Dedifferentiated amniotic fluid mesenchymal stem cell (primary cell): ENCODE measurements at regions not wholly inside any gene's neighbourhood (a gene's known extent, or its start where the extent isn't known, plus 50 kb on each side); places are given as distances from the start of the nearest gene placed in this dataset.

ENCODE experiments used
- DNase-seq: peaks from one replicate; pipeline ENCODE4 v3.0.0-alpha.2; 2016; ENCODE audit errors: extremely low spot score

- no peak for DNase-seq
Measured at GRCh38 chr3:181660337-181660736, 51.4 kb upstream of the SOX2 start.

DNA sequence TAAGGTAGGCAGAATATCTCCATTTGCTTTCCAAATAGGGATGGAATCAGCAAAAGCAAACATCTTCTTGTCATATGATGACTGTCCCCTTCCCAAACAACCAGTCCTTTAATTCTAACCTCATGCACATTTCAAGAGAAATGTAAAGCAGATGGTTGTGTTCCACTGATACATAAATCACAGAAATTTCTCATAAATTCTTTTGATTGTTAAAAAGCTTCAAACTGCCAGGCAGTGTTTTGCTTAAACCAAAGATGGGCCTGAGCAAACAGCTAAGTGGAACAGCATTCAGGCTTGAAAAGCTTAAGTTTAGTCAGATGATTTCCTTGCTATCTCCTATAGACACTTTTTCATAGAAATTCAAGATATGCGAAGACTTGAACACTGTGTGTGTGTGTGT, 74.3 kb upstream of the SOX2 start:
- no peak for DNase-seq

- no peak for DNase-seq
Measured at GRCh38 chr3:181637056-181637455, 74.7 kb upstream of the SOX2 start.

- DNase-seq: no peak
Measured at GRCh38 chr3:181635141-181635540, 76.6 kb upstream of the SOX2 start.

- no peak for DNase-seq
Measured at GRCh38 chr3:181633556-181633955, 78.2 kb upstream of the SOX2 start.

- no peak for DNase-seq
Measured at GRCh38 chr3:181631901-181632300, 79.8 kb upstream of the SOX2 start.

GRCh38 chr3:181630853-181631252, 80.9 kb upstream of the SOX2 start:
- DNase-seq: no peak

GRCh38 chr3:181629711-181630110, 82.0 kb upstream of the SOX2 start:
- no peak for DNase-seq

GRCh38 chr3:181629029-181629428, 82.7 kb upstream of the SOX2 start:
- no peak for DNase-seq

DNA sequence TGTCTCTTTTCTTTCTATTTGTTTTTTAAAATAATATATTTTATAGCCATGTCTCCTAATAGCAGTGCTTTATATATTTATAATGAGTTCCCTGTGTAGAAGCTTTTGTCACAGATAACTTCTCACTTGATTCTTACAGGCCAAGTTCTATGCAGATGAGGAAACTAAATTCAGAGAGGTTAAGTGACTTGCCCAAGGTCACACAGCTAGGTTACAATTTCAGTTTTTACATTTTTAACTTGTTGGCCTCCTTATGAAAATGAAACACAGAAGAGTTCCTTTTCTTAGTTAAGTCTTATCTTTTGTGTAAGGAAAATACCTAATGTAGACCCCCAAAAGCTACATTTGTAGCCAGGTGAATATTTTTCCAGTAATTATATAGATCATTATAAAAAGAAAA, 83.3 kb upstream of the SOX2 start:
- no peak for DNase-seq

DNA sequence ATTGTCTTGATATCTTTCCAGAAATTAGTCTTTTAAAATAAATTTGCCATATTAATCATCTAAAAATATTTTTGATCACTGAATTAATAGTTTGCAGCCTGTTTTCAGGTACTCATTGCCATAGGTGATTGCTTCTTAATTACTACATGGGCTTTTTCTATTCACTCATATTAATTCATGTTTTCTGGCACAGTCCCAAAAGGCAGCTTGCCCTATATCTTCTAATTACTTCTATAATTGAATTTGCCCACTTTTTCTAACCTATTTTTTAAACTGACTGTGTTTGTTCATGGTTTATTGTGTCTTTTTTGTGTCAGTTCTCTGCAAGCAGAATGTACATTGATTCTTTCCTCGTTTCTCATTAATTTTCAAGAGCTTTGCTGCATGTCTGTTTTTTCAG, 85.7 kb upstream of the SOX2 start:
- DNase-seq: no peak

- DNase-seq: no peak
Measured at GRCh38 chr3:181623924-181624694, 87.6 kb upstream of the SOX2 start.

GRCh38 chr3:181622365-181622764, 89.4 kb upstream of the SOX2 start:
- DNase-seq: no peak

DNA sequence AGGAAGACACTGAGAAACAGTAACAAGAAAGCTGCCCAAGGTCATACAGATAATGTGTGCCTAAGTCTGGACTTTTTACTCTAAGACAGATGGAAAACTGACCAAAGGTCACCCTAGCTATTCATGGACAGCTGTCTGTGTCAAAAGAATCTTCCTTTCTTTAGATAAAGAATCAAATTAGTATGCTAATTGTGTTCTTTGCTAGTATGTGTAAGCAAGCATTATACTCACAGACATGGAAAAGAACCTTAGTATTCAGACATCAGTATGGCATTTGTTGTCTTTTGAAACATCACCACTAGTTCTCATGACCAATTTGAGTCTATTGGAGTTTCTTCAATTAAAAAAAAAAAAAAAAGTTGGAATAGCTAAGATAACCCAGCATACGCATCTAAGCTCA, 91.8 kb upstream of the SOX2 start:
- no peak for DNase-seq

- no peak for DNase-seq
Measured at GRCh38 chr3:181618260-181618659, 93.5 kb upstream of the SOX2 start.

DNA sequence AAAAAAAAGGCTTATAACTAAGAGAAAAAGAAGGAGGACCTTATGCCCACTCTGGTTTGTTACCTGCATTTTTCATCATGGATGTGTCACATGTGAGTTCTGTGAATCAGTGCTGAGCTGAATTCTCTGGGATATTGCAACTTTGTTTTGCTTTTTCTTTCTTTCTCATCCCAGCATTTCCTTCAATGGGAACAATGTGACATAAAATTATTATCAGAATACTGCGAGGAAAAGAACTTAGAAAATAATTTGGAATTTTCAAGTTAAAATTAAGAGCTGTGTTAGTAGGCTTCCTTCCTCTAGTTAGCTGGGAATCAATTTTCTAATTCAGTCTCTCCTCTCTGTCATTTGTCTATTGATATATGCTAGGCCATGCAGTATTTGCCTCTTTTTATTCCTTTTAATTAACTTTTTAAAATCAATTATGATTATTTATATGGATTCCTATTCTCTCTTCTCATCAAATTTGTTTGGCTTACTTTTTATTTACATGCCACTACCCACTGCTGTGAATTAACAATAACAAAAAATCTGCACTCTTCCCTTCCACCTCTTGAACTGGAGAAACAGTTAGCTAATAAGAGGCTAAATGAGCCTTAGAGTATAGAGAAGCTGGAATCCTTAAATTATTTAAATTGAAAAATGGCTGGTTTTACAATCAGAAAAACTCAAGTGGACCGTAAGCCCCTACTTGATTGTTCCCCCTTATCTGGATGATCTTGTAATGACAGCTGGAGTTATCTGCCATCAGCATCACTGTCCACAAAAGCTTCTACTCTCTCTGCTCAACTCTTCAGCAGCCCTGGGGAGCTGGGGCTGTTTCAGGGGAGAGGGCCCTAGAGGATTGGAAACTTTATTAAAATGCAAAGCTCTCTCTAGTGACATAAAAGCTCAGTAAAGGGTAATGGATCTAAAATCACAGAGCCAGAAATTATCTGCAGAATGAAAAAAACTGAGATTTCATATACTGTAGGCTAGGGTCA, 95.3 kb upstream of the SOX2 start:
- DNase-seq: no peak

- no peak for DNase-seq
Measured at GRCh38 chr3:181615666-181616065, 96.1 kb upstream of the SOX2 start.

DNA sequence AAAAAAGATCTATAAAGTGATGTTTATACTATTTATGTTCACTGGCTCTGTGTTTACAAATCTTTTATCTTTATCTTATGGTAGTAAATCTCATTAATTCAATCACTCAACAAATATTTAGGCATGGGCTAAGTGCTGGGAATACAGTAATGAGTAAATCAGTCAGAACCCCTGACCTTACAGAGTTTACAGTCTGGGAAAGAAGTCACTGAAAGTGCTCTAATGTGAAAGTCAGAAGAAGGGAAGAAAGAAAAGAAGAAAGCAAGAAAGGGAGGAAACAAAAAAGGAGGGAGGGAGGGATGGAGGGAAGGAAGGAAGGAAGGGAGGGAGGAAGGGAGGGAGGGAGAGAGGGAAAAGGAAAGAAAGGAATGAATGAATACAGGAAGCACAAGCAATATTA, 96.8 kb upstream of the SOX2 start:
- DNase-seq: no peak

DNA sequence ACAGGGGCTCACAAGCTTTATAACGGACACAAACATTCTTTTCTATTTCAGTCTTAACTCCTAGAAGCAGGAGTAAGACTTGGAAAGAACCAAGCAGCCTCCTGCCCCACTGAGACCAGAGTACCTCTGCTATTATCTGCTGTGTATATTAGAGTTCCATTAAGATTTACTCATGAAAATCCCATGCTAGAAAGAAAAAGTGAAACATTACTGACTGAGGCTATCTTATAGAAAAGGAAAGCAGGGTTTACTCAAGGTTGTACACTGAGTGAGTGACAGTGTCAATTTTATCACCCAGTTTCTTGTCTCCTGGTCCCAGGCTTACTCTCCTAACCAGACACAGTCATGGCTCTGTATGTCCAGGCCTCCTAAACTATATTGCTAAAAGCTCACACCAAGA, 97.9 kb upstream of the SOX2 start:
- no peak for DNase-seq

DNA sequence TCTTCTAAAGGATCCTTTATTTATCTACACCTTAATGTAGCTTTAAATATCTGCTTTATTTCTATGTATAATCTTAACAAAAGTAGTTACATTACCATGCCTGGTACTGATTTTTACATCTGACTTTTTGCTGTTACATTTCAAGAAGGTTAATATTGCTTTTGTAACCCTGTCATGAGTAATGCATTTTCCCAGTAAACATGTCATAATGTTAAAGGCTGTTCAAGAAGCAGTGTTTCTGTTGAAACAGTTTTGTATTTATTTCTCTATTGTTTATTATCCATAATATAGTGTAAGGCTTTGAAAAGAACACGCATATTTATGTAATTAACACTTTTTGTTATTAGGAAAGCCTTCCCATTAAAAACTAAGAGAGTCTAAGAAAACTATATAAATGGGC, 98.5 kb upstream of the SOX2 start:
- DNase-seq: no peak

DNA sequence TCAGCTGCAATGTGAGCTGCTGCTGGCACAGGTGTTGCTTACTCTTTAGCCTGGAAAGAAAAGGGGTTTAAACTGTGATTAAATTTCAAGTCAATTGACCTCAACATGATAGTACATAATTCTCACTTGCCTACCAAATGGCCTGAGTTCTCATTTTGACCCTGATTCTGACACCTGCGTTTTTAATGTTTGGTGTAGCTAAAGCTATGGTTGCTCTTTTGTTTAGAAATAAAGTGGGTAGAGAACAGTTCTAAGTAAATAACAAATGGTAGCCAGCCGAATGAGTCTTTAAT, 100.8 kb upstream of the SOX2 start:
- DNase-seq: no peak

GRCh38 chr3:181610083-181610972, 101.4 kb upstream of the SOX2 start:
- no peak for DNase-seq
